ENCODE measurements at regions not wholly inside any gene's neighbourhood (a gene's known extent, or its start where the extent isn't known, plus 50 kb on each side); places are given as distances from the start of the nearest gene placed in this dataset.

- TF ChIP-seq CTCF (IDR thresholded peaks at IDR 0.05) (no peak), POLR2AphosphoS5 (IDR thresholded peaks at IDR 0.05) (no peak)
These were observed 75.9 kb downstream of the INSIG1 start for GRCh38 chr7:155373359-155374273.

Measured in gastroesophageal sphincter (tissue), 3 donors.